ENCODE measurements at regions not wholly inside any gene's neighbourhood (a gene's known extent, or its start where the extent isn't known, plus 50 kb on each side); places are given as distances from the start of the nearest gene placed in this dataset.

DNA sequence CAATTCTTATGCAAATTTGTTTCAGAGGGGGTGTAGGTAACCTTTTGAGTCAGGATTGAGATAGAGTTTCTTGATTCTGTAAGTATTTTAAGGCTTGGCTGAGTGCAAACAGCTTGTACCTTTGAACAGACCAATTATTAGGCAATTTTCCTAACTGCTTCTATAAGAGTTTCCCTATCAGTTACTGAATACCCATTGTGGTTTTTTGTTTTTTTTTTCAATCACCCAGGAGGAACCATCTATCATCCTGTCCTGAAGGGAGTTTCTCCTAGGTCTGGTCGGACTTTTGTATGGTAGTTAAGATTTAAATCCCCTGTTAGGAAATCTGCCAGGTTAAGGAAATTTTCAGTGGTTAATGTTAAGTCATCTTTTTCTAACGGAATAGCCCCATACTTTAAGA is 319.4 kb upstream of the SLC39A10 start (continued):
- TF ChIP-seq, protein P1, sequence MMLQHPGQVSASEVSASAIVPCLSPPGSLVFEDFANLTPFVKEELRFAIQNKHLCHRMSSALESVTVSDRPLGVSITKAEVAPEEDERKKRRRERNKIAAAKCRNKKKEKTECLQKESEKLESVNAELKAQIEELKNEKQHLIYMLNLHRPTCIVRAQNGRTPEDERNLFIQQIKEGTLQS (IDR thresholded peaks at IDR 0.05), result no peak
- TF ChIP-seq EZH2phosphoT487 (IDR thresholded peaks at IDR 0.05; ENCODE audit: borderline replicate concordance), result no peak
- TF ChIP-seq SIN3A (IDR thresholded peaks at IDR 0.05; ENCODE audit: low read depth), result no peak
- TF ChIP-seq ZFX (IDR thresholded peaks at IDR 0.05), result no peak
- no peak for TF ChIP-seq ELF1 (IDR thresholded peaks at IDR 0.05; ENCODE audit: borderline replicate concordance, low read depth)
- no peak for TF ChIP-seq POLR2AphosphoS5 (IDR thresholded peaks at IDR 0.05; ENCODE audit: low read depth, low read length)
- no peak for TF ChIP-seq CBX3 (IDR thresholded peaks at IDR 0.05; ENCODE audit: low read depth)
- no peak for TF ChIP-seq FOSL1 (IDR thresholded peaks at IDR 0.05; ENCODE audit: low read depth)
- TF ChIP-seq JUND (IDR thresholded peaks at IDR 0.05), result no peak
- TF ChIP-seq, protein P2, sequence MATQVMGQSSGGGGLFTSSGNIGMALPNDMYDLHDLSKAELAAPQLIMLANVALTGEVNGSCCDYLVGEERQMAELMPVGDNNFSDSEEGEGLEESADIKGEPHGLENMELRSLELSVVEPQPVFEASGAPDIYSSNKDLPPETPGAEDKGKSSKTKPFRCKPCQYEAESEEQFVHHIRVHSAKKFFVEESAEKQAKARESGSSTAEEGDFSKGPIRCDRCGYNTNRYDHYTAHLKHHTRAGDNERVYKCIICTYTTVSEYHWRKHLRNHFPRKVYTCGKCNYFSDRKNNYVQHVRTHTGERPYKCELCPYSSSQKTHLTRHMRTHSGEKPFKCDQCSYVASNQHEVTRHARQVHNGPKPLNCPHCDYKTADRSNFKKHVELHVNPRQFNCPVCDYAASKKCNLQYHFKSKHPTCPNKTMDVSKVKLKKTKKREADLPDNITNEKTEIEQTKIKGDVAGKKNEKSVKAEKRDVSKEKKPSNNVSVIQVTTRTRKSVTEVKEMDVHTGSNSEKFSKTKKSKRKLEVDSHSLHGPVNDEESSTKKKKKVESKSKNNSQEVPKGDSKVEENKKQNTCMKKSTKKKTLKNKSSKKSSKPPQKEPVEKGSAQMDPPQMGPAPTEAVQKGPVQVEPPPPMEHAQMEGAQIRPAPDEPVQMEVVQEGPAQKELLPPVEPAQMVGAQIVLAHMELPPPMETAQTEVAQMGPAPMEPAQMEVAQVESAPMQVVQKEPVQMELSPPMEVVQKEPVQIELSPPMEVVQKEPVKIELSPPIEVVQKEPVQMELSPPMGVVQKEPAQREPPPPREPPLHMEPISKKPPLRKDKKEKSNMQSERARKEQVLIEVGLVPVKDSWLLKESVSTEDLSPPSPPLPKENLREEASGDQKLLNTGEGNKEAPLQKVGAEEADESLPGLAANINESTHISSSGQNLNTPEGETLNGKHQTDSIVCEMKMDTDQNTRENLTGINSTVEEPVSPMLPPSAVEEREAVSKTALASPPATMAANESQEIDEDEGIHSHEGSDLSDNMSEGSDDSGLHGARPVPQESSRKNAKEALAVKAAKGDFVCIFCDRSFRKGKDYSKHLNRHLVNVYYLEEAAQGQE (IDR thresholded peaks at IDR 0.05; ENCODE audit: low read depth), result no peak
- TF ChIP-seq SRF (IDR thresholded peaks at IDR 0.05; ENCODE audit: low read depth), result no peak

DNA sequence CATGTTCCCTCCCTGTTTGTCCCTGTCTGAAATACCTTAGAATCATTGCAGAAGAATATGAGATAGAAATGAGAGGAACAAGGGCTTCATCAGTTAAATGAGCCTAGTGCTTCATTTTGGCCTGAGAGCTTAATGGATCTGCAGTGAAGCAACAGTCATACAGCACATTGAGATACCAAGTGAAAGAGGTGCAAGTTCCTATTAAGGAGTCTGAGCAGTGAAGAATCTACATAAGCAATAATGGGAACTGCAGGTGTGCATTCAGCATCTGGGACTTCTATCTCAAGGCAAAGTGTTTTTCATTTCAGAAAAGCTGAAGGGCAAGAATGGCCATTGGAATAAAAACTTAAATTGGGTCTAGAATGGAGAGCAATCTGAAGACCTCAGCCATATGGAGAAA is 323.2 kb upstream of the SLC39A10 start:
- ChIA-PET POLR2A (no interaction called here), CTCF (no interaction called here), RAD21 (ENCODE audit: low non-redundant PET in 1 of 2, low total read pairs in 2 of 2, uncharacterized antibody in 2 of 2, unreplicated experiment in 2 of 2) (no interaction called here)
- no peak overlapping the region for H2AFZ ChIP-seq (ENCODE audit: low read depth, low read length, poor library complexity, severe bottlenecking)
- no peak overlapping the region for H3K9ac ChIP-seq (ENCODE audit: low read length)
- no peak overlapping the region for H3K4me3 ChIP-seq (replicated peaks in 1 of 2; ENCODE audit: low read depth in 1 of 2, low read length in 2 of 2)
- ATAC-seq (no peak), DNase-seq (ENCODE audit: low read depth, low spot score) (no peak)
- no peak overlapping the region for H3K4me2 ChIP-seq (ENCODE audit: low read length)
- no TSS peak for BruUV-seq (replicated peaks)
- H3K9me2 ChIP-seq (ENCODE audit: insufficient read depth), result no peaks in the 10 kb centered on the region
- no peaks in the 10 kb centered on the region for H3K9me3 ChIP-seq (ENCODE audit: control insufficient read depth in 1 of 2, insufficient read depth in 1 of 2, low read depth in 1 of 2, low read length in 2 of 2)
- no peaks in the 10 kb centered on the region for H3K36me3 ChIP-seq (ENCODE audit: control insufficient read depth in 1 of 2, insufficient read depth in 2 of 2, low read length in 2 of 2)
- no peaks in the 10 kb centered on the region for H3K27me3 ChIP-seq (ENCODE audit: insufficient read depth, low read length)
- intact Hi-C loops (cut with micrococcal nuclease), result no loop called here
- H3K27ac ChIP-seq (ENCODE audit: low read depth, low read length), result no peak overlapping the region
- TF ChIP-seq ELF1 (IDR thresholded peaks at IDR 0.05; ENCODE audit: borderline replicate concordance, low read depth) (no peak), TCF7L2 (IDR thresholded peaks at IDR 0.05; ENCODE audit: borderline replicate concordance, extremely low read depth, insufficient read depth, insufficient read length) (no peak), ZNF274 (IDR thresholded peaks at IDR 0.05; ENCODE audit: low read depth, low read length) (no peak)
- H4K20me1 ChIP-seq (ENCODE audit: insufficient read depth), result no peaks in the 10 kb centered on the region
- no peaks in the 10 kb centered on the region for H3K4me1 ChIP-seq (ENCODE audit: control insufficient read depth in 1 of 2, insufficient read depth in 2 of 2, low read length in 2 of 2)
- no peaks in the 10 kb centered on the region for H3K79me2 ChIP-seq (ENCODE audit: insufficient read depth, low read length)

Measured in HCT116 (cell line).